ENCODE measurements at regions not wholly inside any gene's neighbourhood (a gene's known extent, or its start where the extent isn't known, plus 50 kb on each side); places are given as distances from the start of the nearest gene placed in this dataset.

GRCh38 chr15:35166730-35167359 lies 81.8 kb upstream of the NANOGP8 start (continued):
- TF ChIP-seq ETV1 (tag; conservative IDR thresholded peaks at IDR 0.05; ENCODE audit: low read depth) (peak; percentile 92), BRD9 (IDR thresholded peaks at IDR 0.05; ENCODE audit: low read depth, partially characterized antibody) (peak; percentile 57), ZNF583 (CRISPR knock-in tag; IDR thresholded peaks at IDR 0.05) (no peak), POU5F1 (IDR thresholded peaks at IDR 0.05; ENCODE audit: borderline replicate concordance, low read depth, low read length, partially characterized antibody) (no peak), HMGN3 (IDR thresholded peaks at IDR 0.05; ENCODE audit: borderline replicate concordance, extremely low read depth, insufficient read length, low read depth, low read length) (no peak), MXI1 (IDR thresholded peaks at IDR 0.05; ENCODE audit: low read depth, low read length) (no peak), ZZZ3 (IDR thresholded peaks at IDR 0.05) (no peak), BRF1 (IDR thresholded peaks at IDR 0.05; ENCODE audit: borderline replicate concordance, extremely low read depth, insufficient read length) (no peak), EHMT2 (IDR thresholded peaks at IDR 0.05) (peak; percentile 89), TEAD4 (IDR thresholded peaks at IDR 0.05; ENCODE audit: low read length) (peak; percentile 99), TEAD4 (CRISPR knock-in tag; IDR thresholded peaks at IDR 0.05; ENCODE audit: borderline replicate concordance) (no peak), THRAP3 (IDR thresholded peaks at IDR 0.05; ENCODE audit: borderline replicate concordance) (no peak), ZNF41 (CRISPR knock-in tag; conservative IDR thresholded peaks at IDR 0.05) (no peak), ZNF695 (CRISPR knock-in tag; IDR thresholded peaks at IDR 0.05) (no peak), ZNF707 (CRISPR knock-in tag; conservative IDR thresholded peaks at IDR 0.05) (no peak), BDP1 (IDR thresholded peaks at IDR 0.05; ENCODE audit: insufficient read depth, insufficient read length) (no peak), PHB2 (IDR thresholded peaks at IDR 0.05; ENCODE audit: low read depth) (peak; percentile 89), HINFP (tag; conservative IDR thresholded peaks at IDR 0.05; ENCODE audit: low read depth) (no peak), ZNF165 (CRISPR knock-in tag; IDR thresholded peaks at IDR 0.05; ENCODE audit: borderline replicate concordance) (no peak), HNRNPUL1 (IDR thresholded peaks at IDR 0.05; ENCODE audit: low read length) (no peak)
- TF ChIP-seq, protein P1, sequence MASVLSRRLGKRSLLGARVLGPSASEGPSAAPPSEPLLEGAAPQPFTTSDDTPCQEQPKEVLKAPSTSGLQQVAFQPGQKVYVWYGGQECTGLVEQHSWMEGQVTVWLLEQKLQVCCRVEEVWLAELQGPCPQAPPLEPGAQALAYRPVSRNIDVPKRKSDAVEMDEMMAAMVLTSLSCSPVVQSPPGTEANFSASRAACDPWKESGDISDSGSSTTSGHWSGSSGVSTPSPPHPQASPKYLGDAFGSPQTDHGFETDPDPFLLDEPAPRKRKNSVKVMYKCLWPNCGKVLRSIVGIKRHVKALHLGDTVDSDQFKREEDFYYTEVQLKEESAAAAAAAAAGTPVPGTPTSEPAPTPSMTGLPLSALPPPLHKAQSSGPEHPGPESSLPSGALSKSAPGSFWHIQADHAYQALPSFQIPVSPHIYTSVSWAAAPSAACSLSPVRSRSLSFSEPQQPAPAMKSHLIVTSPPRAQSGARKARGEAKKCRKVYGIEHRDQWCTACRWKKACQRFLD (CRISPR knock-in tag; IDR thresholded peaks at IDR 0.05): peak; percentile 83; the same call in 1 of the 2 replicates
- TF ChIP-seq, protein P2, sequence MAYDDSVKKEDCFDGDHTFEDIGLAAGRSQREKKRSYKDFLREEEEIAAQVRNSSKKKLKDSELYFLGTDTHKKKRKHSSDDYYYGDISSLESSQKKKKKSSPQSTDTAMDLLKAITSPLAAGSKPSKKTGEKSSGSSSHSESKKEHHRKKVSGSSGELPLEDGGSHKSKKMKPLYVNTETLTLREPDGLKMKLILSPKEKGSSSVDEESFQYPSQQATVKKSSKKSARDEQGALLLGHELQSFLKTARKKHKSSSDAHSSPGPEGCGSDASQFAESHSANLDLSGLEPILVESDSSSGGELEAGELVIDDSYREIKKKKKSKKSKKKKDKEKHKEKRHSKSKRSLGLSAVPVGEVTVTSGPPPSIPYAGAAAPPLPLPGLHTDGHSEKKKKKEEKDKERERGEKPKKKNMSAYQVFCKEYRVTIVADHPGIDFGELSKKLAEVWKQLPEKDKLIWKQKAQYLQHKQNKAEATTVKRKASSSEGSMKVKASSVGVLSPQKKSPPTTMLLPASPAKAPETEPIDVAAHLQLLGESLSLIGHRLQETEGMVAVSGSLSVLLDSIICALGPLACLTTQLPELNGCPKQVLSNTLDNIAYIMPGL (CRISPR knock-in tag; IDR thresholded peaks at IDR 0.05): no peak
- TF ChIP-seq, protein P3, sequence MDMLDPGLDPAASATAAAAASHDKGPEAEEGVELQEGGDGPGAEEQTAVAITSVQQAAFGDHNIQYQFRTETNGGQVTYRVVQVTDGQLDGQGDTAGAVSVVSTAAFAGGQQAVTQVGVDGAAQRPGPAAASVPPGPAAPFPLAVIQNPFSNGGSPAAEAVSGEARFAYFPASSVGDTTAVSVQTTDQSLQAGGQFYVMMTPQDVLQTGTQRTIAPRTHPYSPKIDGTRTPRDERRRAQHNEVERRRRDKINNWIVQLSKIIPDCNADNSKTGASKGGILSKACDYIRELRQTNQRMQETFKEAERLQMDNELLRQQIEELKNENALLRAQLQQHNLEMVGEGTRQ (CRISPR knock-in tag; IDR thresholded peaks at IDR 0.05): no peak
